NCI-H748 (cell line): ENCODE measurements at regions not wholly inside any gene's neighbourhood (a gene's known extent, or its start where the extent isn't known, plus 50 kb on each side); places are given as distances from the start of the nearest gene placed in this dataset.
"Not testable (repeated sequence)": the region's sequence is repeated elsewhere in the genome, so short reads cannot be mapped to it uniquely, and the experiment has no call there.

Source experiments
- DNase-seq: peaks from one replicate; lab custom pipeline; 2025; ENCODE audit not compliant: unreplicated experiment; lab: John Stamatoyannopoulos, UW

DNA sequence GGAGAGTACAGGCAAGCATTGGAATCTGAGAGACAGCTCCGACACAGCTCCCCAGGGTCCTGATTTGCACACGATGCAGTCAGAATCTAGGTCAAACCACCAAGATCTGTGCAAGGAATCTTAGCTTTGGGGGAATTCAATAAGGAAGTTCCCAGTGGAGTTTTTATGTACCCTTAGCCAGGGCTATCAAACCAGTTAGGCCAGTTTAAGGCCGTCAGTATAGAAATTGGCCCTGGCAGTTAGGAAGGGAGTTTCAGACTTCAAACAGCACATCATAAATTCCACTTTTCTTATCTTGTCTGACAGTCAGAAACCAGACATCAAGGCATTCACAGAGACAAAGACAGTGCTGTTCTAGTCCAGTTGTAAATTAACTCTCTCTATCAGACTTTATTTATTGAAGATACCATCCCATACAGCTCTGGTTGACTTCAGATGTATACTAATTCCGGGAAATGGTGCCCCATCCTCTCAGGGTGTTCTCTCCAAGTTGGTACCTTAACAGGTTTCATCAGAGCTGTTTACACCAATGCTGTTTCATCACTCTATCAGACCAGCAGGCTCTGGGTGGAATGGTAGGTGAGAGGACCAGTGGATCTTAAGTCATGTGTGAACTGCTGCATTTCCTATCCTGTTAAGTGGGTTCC is 157.5 kb upstream of the ATF7IP start:
- peak; percentile 69 for DNase-seq

GRCh38 chr12:14211947-14212387 is 153.5 kb upstream of the ATF7IP start:
- no peak for DNase-seq

GRCh38 chr12:14213542-14213941 is 151.9 kb upstream of the ATF7IP start:
- no peak for DNase-seq

DNA sequence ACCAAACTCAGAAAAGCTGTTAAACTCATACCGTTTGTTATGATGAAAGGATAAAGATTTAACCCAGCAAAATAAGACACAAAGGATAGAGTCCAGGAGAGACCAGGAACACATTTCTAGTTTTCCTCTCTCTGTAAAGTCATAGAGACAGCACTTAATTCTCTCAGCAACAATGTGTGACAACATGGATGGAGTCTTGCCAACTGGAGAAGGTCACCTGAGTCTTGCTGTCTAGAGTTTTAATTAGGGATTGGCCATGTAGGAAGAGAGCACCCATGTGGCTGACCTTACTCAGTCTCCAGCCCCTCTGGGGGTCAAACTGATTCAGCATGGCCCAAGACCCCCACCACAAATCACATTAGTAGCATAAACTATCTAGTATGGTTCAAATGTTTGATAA is 151.0 kb upstream of the ATF7IP start:
- no peak for DNase-seq

DNA sequence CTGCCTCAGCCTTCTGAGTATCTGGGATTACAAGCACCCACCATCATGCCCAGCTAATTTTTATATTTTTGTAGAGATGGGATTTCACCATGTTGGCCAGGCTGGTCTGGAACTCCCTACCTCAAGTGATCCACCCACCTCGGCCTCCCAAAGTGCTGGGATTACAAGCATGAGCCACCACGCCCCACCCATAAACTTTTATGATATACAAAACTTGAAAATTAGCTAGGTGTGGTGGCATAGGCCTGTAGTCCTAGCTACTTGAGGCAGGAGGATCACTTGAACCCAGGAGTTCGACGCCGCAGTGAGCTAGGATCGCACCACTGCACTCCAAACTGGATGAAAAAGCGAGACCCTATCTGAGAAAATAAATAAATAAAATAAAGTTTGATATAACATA is 149.5 kb upstream of the ATF7IP start:
- DNase-seq: not testable (repeated sequence)

DNA sequence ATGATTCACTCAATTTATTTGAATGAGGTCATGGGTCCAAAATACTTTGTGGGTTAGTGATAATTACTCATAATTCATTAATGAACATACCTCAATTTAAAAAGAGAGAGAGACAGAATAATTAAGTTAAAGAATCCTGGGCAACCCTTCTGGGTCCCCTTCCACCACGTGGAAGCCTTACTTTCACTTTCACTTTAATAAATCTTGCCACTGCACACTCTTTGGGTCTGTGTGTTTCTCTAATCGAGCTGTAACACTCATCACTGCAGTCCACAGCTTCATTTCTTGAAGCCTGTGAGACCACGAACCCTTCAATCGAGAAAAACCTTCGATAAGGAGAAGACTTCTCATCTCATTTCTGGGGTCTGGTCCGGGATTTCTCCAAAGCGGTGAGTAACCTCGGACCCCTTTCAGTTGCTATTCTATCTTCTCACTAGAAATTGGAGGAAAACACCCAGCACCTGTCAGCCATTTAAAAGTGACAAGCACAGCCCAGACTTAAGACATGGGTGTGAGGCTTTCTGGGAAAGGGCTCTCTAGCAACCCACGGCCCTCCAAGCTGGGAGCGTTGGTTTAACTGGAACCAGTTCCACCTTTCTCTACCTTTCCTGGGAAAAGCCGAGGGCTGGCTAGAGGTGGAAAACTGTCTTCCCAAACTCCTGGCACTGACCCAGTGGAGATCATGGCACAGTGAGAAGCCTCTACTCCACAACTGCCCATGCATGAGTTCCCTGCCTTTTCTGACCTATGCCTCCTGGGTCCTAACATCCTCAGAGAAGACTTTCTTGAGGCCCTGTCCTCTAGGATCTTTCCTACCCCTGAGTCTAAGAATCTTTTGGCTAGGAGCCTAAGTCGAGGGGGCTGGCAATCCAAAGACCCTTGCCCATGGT is 148.8 kb upstream of the ATF7IP start:
- DNase-seq: no peak

DNA sequence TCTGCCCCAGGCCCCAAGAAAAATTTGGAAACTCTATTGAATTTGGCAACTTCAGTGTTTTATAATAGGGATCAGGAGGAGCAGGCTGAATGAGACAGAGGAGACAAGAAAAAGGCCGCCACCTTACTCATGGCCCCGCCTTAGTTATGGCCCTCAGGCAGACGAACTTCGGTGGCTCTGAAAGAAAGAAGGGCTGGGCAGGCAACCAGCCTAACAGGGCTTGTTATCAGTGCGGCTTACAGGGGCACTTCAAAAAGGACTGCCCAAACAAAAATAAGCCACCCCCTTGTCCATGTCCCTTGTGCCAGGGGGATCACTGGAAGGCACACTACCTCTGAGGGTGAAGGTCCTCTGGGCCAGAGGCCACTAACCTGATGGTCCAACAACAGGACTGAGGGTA is 146.3 kb upstream of the ATF7IP start:
- DNase-seq: no peak

DNA sequence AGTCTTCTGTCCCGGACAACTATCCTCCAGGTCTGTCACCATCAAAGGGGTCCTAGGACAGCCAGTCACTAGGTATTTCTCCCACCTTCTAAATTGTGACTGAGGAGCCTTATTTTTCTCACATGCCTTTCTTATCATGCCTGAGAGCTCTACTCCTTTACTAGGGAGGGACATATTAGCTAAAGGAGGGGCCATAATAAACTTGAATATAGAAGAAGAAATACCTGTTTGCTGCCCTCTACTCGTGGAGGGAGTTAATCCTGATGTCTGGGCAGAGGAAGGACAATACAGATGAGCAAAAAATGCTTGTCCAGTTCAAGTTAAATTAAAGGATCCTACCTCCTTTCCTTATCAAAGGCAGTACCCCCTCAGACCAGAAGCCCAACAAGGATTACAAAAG is 145.8 kb upstream of the ATF7IP start:
- DNase-seq: not testable (repeated sequence)

GRCh38 chr12:14225064-14225463 is 140.4 kb upstream of the ATF7IP start:
- no peak for DNase-seq

DNA sequence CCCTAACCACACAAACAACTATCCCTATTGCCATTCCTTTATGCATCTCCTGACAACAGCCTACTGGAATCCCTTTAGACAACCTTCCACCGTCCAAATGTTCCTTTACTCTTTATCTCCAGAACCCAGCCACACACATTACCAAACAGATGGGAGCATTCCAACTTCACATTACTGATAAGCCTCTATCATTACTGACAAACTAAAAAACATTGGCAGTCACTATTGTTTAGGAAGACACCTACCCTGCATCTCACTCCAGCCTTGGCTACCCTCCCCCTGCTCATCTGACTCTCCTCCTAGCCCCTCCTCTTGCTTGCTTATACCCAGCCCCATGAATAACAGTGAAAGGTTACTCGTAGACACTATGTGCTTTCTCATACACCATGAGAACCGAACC is 130.3 kb upstream of the ATF7IP start:
- DNase-seq: not testable (repeated sequence)

DNA sequence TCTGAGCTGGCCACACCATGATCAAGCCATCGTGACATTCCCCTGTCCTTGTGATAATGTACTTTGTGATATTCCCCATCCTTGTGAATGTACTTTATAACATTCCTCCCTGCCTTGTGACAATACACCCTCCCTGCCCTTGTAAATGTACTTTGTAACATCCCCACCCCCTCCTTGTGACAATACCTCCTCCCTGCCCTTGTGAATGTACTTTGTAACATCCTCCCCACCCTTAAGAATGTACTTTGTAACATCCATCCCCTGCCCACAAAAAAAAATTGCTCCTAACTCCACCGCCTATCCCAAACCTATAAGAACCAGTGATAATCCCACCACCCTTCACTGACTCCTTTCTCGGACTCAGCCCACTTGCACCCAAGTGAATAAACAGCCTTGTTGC is 128.8 kb upstream of the ATF7IP start:
- DNase-seq: not testable (repeated sequence)

DNA sequence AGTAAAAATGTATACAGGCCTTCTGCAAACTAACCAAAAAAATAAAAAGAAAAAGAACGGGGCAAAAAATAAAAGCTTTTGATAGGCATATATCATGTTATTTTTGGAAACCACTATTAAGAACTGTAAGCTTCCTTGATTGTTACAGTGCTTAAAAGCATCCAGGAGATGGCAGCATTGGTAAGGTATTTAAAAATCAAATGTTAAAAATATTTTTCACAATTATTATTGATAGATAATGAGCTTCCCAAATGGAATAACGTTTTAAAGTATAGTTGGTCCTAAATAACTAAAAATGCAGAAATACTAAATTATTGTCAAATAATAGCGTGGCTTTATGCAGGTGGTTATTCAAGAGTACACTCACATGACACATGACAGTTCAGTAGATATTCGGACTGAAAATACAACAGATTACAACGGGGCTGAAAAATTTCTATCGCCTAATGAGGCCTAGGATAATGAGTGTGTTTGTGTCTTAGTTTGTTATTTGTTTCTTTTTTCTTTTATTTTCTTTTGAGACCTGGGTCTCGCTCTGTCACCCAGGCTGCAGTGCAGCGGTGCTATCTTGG is 127.2 kb upstream of the ATF7IP start:
- DNase-seq: peak; percentile 1

DNA sequence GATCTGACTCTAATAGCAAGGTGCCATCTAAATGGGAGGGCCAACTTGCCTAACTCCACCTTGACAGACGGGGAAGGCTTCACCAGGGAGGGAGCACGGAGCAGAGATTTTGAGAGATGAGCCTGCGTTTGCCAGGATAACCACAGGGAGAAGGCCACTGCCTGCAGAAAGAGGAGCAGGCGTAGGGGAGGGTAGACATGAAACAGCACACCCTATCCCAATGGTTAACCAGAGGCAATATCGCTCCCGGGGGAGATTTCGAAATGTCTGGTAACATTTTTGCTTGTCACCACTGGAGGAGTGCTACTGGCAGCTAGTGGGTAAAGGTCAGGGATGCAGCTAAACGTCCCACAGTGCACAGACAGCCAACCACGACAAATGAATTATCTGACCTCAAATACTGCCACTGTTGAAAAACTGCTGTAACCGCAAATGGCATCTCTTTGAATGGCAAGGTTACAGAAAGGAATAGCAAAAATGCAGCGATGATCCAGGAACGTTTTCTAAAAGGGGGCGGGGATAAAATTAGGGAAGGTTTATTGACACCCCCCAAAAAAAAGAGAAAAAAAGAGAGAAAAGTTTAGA is 126.0 kb upstream of the ATF7IP start:
- no peak for DNase-seq

DNA sequence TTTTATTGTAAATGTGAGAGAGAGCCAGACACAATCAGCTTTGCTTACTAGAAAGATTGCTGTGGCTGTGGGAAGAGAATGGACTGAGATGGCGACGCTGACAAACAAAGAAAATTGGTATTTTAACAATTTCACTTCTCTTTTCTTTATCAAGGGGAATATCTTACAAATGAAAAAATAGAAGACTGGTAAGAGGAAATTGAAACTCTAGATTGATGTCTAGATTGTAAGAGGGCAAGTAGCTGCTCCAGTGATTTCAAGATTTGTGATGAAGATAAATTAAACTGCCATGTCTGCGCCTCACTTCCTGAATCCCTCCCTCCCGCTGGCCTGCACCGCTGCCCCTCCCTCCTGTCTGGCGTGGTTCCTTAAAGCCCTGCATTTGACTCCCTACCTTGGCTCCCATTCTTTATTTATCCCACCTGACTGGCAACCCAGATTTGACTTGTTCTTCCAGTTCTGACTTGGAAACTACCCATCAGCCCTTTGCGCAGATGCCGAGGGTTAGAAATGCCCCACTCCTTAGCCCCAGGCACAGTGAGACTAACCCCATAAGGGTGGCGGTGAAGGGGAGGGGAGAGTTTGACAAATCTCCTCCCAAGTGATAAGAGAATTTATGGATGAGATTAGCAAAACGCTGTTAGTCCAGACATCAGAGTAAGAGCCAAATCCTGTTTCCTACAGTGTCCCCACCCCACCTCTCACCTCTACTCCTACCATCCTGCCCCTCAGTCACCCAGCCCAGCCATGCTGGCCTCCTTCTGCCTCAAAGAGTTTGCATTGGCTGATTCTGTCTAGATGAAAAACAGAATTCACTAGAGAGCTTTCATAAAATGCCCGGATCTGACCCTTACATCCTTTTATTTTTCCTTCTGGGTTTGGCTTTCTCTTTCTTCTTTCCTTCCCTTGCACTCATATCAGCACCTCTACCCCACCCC is 125.3 kb upstream of the ATF7IP start:
- DNase-seq: no peak

DNA sequence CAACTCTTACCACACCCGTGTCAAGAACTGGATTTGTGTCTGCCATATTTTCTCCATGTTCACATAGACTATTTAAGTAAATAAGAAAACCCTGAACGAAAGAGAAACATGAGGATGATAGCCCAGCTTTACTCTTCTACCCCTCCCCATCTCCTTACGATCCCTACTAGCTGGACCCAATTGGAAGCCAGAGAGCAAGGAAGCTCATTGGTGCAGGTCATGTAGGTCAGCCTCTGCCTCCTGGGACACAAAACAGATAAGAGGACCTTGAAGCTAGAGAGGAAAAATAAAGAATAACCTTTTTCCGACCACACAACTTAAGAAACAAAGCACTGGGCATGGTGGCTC is 124.6 kb upstream of the ATF7IP start:
- DNase-seq: no peak

GRCh38 chr12:14242825-14243224 is 122.7 kb upstream of the ATF7IP start:
- not testable (repeated sequence) for DNase-seq

GRCh38 chr12:14243941-14244340 is 121.5 kb upstream of the ATF7IP start:
- no peak for DNase-seq

GRCh38 chr12:14244876-14245669 is 120.4 kb upstream of the ATF7IP start:
- no peak for DNase-seq

DNA sequence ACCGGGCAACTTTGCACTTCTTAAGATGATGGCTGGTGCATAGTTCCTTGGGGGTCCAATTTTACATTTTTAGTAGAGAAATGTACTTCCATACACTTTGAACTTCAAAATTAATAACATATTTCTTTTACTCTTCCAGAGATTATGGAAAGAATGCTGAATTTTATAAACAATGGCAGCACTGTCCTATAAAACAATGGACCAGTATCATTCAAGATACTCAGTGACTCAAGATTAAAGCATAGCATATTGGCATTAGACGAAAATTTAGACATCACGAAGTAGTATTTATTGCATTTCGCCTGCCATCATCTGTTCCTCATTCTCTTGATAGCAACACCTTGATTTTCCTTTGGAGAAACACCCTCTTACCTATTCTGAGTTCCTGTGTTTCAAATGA is 118.3 kb upstream of the ATF7IP start:
- no peak for DNase-seq

- no peak for DNase-seq
Observed at GRCh38 chr12:14249368-14249767, 116.1 kb upstream of the ATF7IP start.
